ENCODE measurements at regions not wholly inside any gene's neighbourhood (a gene's known extent, or its start where the extent isn't known, plus 50 kb on each side); places are given as distances from the start of the nearest gene placed in this dataset.
"Not testable (repeated sequence)": the region's sequence is repeated elsewhere in the genome, so short reads cannot be mapped to it uniquely, and the experiment has no call there.

DNA sequence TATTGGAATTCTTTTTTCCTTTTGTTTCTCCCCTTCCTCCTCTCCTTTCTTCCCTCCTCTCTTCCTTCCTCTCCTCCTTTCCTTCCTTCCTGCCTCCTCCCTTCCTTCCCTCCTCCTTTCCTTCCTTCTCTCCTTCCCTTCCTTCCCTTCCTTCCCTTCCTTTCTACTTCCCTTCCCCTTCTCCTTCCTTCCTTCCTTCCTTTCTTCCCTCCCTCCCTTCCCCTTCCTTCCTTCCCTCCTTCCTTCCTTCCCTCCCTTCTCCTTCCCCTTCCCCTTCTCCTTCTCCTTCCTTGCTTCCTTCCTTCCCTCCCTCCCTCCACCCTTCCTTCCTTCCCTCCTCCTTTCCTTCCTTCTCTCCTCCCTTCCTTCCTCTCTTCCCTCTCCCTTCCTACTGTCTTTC lies 431.0 kb upstream of the MEIS1 start:
- DNase-seq, result no peak

DNA sequence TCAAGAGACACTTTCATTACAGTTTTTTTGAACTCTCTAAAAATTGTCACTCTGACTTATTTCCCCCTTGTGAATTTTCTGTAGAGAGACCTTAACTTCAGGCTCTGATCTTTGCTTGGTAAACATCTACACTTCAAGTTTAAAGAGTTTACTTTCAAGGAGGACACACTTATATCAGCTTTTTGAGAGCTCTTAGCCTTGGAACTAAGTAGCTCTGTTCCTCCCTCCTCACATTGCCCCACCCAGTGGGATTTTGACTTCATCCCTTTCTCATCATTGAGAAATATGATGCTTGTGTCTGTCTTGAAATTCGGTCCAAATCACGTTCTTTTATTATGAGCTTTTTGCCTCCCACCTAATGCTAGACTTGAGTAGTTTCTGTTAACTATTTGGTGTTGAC lies 433.4 kb upstream of the MEIS1 start:
- no peak for DNase-seq

DNA sequence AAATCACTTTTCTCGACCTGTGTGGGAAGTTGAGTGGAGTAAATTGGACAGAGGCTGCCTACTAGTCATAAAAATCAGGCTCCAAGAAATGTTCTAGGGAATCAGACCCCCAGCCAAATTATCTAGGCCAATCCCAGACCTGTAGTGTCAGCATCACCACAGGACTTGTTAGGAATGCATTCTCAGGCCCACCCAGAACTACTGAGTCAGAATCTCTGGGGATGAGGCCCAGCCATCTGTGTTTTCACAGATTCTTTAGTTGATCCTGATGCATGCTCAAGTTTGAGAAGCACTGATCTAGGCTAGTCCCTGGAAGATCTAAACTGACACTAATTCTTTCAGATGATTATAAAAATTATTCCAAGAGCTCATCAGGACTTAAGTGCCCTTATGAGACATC lies 434.0 kb upstream of the MEIS1 start:
- no peak for DNase-seq

DNA sequence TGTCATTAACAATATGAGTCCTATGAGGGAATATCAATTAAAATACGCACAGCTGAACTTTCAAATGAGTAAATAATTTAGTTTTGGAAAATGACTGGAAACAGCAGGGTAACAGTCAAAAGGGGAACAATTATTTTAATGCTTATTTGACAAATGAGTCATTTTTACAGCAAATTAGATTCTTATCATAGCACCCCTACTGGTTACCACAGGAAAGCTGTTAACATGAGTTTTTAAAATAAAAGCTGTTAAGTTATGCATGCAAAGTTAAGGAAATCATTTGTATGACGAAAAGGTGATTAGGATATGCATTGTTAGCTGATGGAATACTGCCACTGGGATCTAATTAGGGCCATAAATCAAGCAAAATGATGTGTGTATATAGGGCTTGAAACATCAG lies 435.1 kb upstream of the MEIS1 start:
- no peak for DNase-seq

DNA sequence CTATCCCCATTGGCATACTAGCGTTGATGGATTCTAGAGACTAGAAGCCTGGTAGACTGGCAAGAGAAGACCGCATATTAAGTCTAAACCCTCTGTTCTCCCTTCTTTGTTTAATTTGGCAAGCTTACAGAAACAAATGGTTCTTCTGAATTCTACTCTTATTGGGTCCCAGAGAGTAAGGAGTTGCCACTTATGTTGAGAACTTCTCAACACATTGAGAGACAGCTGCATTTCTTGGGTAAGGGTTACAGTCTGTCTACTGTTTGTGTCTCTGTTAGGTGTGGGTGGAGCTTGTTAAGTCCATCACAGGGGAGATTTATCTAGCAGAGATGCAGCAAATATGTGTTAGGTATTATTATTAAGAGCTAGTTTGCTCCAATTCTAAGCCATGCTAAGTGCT lies 435.8 kb upstream of the MEIS1 start:
- DNase-seq, result no peak

DNA sequence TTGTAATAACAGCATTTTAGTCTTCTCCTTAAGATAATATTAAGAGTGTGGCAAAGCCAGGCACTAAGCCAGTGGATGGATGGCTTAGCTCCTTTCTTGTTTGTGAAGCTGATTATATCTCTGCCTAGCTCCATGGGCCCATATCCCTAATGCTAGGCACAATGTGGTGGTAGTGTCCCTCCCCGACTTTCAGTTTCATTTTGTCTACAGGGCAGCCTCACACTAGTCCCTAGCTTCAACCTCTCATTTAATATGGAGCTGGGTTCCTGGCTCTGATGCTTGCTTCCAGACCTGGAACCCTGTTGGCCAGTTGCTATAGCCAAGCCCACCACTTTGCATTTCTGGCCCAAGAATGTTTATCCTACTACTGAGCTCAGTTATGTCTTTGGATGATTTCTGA lies 437.0 kb upstream of the MEIS1 start:
- no peak for DNase-seq

DNA sequence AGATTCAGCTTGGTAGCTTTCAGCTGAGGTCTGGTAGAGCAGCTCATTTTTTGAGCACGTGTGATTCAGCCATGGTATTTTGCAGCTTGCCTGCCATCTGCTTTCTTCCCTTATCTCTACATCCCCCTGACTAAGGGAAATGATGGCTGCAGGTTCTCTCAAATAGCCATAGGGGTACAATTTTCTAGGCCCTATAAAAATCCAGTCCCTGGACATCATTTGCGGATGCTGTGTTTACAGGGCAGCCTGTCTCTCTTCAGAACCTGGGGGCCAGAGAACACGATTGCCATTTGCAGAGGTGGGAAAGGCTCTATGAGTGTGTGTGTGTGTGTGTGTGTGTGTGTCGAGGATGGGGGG lies 442.7 kb upstream of the MEIS1 start:
- DNase-seq, result no peak

DNA sequence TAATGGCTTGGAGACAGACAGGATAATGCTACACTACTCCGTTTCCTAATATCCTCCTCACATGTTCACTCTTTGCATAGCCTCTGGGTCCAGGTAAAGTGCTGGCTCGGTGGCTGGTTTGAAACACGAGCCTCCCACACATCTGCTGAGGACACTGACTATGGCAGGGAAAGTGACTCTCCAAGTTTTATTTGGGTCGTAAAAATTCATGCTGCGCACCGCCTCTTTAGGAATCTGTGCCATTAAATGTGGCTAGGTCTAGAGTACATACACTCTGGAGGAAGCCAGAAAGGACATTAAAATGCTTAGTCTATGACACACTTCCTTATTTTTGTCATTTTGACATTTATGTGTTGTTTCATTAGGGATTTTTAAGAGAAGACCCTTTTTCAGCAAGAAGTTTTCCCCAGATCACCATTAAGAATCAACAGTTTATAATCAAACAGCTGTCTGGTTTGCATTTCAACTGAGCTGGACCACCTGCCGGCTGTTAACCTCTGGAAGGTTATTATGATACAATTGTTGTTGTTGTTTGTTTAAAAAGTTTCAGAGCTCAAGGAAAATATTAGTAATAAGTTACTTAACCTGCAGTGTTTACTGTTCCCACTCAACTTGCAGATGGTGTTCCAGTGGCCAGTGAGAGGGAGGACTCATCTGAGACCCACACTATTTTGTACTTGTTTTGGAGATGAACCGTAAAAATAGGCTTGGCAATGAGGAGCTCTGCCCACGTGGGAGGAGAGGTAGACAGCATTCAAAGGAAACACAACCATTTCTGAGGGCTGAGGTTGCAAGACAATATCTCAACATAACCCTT lies 443.3 kb upstream of the MEIS1 start:
- DNase-seq, result no peak

DNA sequence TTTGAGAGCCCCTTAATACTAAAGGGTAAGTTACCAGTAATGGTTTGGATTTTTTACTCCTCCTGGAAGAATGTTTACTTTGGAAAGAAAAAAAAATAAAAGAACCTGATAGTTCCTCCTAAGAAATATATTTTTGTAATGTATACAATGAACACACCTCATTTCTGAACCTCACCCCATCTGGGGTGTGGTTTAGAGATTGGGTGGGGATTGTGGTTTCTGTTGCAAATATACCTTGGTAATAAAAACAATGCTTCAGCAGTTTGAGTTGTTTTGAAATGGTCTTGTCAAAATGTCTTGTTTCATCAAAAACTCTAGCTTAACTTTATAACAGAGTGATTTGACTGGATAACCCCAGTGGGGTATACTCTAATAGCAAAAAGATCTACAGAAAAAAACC lies 448.9 kb upstream of the MEIS1 start:
- no peak for DNase-seq

DNA sequence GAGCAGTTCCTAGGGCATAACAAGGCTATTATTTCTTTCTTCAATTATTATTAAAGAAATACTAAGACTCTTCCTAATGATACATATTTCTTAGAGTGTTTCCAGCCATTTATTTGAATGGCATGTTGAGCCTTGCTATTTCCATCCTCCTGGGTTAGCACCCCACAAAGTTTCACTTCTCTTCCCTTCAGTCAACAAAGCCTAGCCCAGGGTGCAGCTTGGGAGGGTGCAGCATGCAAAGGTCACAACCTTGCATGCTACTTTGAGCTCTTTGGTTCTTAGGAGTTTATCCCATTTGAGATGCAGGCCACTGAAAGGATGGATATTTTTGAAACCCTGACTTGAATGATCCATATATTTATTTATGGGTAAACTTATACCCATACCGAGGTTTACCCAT lies 454.4 kb upstream of the MEIS1 start:
- no peak for DNase-seq

DNA sequence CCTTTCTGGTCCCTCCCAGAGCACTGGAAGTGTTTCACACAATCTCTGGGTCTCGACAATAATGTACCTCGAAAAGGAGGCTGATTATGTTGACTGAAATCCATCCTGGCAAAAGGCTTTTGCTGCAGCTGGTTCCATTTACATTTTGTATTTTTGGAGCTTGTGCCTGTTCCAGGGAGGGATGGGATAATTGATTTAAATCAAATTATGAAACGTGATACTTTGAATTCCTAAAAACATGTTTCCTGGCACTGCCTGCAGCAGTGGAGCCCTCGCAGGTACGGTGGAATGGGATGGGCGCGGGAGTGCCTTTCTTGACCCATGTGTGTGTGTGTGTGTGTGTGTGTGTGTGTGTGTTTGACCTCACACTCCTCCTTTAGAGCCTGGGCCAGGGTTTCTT lies 455.5 kb upstream of the MEIS1 start:
- DNase-seq, result no peak

DNA sequence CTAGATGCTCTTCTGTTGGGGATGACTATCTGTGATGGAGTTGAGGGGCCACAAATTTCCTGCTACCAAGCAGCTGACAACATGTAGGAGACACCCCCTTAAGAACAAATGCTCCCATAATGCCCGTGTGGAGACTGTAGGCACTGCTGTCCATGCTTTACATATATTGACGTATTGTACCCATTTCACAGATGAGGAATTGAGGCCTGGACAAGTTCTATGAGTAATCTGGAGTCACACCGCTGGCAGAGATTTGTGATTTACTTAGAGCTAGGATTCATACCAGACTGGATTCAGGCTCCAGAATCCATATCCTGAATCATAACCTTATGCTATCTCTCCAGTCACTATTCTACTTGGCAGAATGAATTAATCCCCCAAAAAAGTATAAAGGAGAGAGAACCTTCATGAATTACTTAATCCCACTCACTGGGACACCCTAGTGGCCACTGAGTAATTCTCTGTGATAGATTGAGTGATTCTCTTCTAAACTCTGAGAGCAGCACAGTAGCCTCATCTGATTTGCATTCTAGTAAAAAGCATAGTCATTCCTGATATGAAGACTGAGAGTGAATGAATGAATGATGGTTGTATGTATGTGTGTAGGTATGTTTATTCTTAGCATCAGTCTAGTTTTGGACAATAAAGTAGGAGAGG lies 460.7 kb upstream of the MEIS1 start:
- DNase-seq, result no peak

DNA sequence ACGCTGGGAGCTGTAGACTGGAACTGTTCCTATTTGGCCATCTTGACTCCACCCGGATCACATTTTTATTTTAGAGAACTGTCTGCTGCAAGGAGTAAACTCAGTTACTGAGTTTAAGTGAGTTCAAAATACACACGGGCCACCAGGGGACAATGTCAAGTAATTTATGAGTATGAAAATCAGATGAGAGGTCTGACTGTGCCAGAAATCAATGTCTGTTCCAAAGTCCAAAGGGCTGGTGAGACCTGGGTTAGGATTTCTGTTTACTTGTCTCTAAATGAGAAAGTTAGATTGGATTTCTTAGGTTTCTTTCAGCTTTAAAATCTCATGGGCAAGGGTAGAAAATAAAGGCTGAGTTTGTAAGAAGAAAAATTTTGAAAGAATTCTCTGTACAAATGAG lies 465.8 kb upstream of the MEIS1 start:
- no peak for DNase-seq

DNA sequence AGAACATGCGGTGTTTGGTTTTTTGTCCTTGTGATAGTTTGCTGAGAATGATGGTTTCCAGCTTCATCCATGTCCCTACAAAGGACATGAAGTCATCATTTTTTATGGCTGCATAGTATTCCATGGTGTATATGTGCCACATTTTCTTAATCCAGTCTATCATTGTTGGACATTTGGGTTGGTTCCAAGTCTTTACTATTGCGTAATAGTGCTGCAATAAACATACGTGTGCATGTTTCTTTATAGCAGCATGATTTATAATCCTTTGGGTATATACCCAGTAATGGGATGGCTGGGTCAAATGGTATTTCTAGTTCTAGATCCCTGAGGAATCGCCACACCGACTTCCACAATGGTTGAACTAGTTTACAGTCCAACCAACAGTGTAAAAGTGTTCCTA lies 471.6 kb upstream of the MEIS1 start:
- DNase-seq, result not testable (repeated sequence)

DNA sequence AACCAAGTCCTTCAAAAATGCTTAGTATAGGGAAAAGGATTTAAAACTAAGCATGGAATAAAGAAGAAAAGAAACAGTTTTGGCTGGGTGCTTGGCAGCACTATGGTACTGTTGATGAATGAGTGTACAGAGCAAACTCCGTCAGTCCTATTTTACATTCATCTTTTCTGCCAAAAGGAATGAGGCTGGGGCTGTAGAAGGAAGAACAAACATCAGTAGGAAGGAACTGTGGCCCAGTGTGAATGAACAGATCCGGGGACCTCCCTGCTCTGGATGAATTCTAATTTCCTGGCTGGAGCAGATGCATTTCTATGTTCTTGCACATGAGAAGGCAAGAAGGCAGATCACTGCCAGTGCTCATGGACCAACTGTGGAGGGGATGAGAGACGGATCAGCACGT lies 474.0 kb upstream of the MEIS1 start:
- DNase-seq, result no peak

DNA sequence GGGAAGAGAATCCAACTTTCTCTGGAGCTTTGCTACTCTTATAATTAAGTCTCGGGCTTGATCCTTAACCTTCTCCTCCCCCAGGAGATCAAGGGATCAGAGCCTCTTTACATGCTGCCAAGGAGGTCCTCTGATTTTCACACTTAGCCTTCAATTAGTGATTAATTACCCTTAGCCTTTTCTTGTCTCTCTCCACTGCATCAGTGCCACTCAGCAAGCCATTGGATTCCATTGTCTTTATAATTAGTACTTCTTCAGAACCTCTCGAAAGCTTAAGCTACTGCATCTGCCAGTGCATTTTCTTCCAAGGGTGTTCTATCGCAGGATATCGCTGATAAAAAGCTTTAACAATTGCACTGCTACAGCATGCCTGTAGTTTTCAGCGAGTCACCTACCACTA lies 477.0 kb upstream of the MEIS1 start:
- DNase-seq, result no peak

DNA sequence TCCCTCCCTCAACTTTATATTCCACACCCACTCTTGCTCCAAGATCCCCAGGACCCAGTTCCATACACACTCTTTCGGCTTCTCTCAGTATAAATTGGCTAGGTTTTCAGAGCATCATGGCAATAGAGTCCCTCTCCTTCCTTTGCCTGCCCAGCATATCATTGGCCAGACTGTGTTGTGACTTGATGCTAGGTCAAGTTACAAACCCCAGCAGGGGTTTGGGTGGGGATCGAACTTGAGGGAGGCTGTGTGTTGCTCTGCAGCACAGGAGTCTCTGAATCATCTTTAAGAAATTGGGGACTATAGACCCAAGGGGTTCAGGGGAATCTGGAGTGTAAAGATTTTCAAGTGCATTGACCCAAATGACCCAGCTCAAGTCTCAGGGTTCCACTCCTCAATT lies 477.5 kb upstream of the MEIS1 start:
- DNase-seq, result no peak

DNA sequence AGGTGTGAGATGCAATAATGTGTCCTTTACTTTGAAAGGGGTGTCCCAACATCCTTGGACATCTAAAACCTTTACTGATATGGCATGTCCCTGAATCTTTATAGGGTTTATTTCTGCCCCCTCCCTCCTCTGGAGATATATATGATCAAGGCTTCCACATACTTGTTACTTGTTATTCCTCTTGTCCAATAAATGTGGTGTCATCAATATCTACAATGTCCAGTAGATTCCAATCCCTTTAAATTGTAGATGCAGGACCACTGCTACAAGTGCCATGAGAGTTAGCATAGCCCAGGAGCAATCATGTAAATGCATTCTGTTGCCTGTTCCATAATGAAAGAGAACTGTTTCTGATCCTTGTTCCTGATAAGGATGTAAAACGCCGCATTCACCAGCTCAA lies 479.7 kb upstream of the MEIS1 start:
- no peak for DNase-seq

DNA sequence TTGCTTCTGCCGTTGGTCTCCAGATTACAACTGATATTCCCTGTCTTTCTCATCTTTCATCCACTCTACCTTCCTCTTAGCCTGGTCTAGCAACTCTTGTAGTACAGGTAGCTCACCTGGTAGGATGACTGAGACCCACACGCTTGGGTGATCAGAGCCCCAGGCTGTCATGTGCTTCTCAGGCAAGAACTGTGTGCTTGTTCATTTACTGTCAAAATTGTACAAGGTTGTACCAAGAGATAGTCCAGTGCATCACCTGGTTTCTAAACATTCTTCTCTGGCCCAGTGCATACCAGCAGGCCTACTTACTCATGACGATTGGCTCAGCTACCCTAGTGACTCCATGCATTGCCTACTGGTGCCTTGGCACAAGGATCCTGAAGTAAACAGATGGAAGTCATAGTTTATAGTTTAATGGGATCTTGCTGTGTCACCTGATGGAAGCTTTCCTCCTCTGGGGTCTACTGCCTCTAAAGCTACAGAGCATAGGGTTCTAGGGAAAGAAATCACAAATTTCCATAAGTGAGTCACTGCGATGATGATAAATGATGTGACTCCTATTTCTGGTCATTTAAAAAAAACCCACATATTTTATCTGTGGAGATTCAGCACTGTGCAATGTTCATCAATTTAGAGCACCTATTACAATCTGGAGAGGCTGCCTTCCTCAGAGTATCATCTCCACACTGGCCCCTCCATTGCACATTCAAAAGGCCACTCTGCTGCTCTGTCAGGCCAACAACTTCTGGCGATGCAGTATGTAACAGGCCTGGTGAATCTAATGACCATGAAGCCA lies 481.8 kb upstream of the MEIS1 start:
- no peak for DNase-seq

DNA sequence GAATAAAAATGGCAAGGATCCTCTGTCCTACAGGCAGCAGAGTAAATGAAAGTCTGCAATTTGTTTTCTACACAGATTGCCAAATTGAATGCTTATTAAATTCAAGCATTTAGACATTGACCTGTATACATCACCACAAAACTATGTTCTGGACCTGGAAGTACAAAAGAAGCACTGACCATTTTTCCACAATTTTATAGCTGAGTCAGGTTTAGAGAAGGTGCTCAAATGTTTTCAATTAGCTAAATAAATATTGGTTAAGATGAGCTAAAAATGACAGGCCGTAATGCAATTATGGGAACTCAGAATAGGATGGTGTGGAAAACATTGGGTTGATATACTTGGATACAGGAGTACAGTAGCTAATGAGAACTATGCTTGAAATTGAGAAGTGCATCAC lies 490.7 kb upstream of the MEIS1 start:
- DNase-seq, result no peak

DNA sequence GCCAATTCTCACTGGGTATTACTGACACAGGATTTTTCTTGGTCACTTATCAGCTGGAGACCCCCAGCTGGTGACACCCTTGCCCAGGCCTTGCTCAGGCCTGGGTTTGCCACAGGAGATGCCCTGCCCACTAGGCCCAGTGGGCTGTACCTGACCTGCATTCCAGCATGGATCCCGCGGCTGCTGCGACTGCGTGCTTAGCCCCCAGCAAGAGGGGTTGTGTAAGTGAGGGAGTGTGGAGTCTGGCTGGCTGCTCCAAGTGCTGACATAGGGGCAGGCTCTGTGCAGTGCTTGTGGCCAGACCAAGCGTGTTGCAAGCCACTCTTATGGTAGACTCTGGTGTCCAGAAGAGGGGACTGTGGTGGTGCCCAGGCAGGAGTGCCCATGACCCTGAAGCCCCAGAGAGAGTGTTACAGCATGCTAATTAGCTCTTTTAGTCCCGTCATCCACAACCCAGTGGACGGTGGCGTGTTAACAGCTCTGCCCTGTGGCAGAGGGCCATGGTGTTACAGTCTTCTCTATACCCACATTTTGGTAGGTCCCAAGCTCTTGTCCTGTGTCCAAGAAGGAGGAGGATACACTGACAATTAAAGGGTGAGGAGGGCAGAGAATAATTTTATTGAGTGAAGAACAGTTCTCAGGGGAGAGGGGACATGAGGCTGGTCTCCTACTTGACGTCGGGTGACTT lies 491.7 kb upstream of the MEIS1 start:
- no peak for DNase-seq

DNA sequence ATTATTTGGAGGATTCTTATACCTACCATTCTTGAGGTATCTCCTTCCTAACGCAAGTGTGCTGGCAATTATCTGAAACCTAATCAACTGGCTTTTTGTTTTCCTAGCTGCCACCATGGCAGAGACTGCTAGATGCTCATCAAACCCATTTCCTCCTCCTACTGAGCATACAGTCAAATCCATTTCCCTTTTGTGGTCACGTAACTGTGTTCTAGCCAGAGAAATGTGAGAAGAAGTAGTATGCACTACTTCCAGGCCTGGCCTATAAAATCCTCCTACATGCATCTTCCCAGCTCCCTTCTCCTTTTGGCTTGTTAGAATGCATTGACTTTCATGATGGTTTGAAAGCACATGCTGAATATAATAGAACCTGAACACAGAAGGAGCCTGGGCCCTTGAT lies 494.1 kb upstream of the MEIS1 start:
- DNase-seq, result no peak

DNA sequence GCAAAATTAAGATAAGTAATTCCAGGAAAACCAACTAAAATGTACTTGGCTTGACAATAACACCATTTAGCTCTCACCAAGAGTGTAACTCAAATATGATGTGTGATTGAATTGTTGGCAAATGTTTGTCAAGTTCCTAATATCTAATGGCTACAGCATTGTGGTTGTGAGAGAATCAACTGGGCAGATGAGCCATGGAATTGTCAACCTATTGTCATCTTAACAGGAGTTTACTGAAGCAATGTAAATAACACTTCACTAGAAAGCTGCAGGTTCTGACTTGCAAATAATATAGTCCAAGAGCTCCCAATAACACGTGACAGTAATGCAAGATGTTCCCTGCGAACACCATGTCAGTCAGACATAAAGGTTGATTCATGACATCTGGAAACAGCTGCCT lies 495.2 kb upstream of the MEIS1 start:
- DNase-seq, result no peak

Measured in activated CD4-positive, alpha-beta T cell treated with anti-CD3 and anti-CD28 coated beads, Interleukin-2, amount 50 U/mL, for 16 hours (primary cell).